H1 (cell line): ENCODE measurements at regions not wholly inside any gene's neighbourhood (a gene's known extent, or its start where the extent isn't known, plus 50 kb on each side); places are given as distances from the start of the nearest gene placed in this dataset.

Experiments used
- CTCF ChIA-PET: fragments of 300-600 bp; sonication (Branson Sonifier 250); formaldehyde crosslinking; loops from one replicate; lab custom pipeline; 2021; ENCODE audit not compliant: partially characterized antibody; lab: Charles Lee
- POLR2A ChIA-PET: fragments of 300-600 bp; sonication (Branson Sonifier 250); formaldehyde crosslinking; loops from one replicate; lab custom pipeline; 2021; ENCODE audit warnings: inconsistent platforms; ENCODE audit not compliant: partially characterized antibody; lab: Charles Lee
- DNase-seq, 2 experiments: peaks; one replicate each; pipeline versions ENCODE4 v3.0.0 to v3.0.0-alpha.2; 2010 to 2022; ENCODE audit warnings: low spot score in 2 of 2, low read depth in 1 of 2, mixed read lengths in 1 of 2
- FAIRE-seq: peaks from 2 replicates; lab custom pipeline; 2011; peaks lifted over from hg19 to GRCh38; lab: Jason Lieb, UNC
- H2AFZ ChIP-seq: 2 replicates; pipeline ENCODE4 v1.8.1; 2012; ENCODE audit warnings: low read length, inconsistent platforms
- H2AK5ac ChIP-seq: 2 replicates; pipeline ENCODE4 v1.6.1; 2013; ENCODE audit warnings: low read depth, low read length
- H2BK120ac ChIP-seq: replicated peaks from 2 replicates; pipeline ENCODE3; 2013; ENCODE audit warnings: low read depth, low read length, inconsistent platforms
- H2BK12ac ChIP-seq: 2 replicates; pipeline ENCODE4 v1.6.1; 2013; ENCODE audit warnings: low read depth, low read length
- H2BK15ac ChIP-seq: 2 replicates; pipeline ENCODE4 v1.6.1; 2013; ENCODE audit warnings: low read length
- H2BK20ac ChIP-seq: 2 replicates; pipeline ENCODE4 v1.6.1; 2013; ENCODE audit warnings: low read length
- H2BK5ac ChIP-seq: 2 replicates; pipeline ENCODE4 v1.6.1; 2013; ENCODE audit warnings: low read depth, low read length
- H3K14ac ChIP-seq: 2 replicates; pipeline ENCODE4 v1.6.1; 2013; ENCODE audit warnings: inconsistent platforms; ENCODE audit not compliant: insufficient read length
- H3K18ac ChIP-seq: 2 replicates; pipeline ENCODE4 v1.6.1; 2013; ENCODE audit warnings: low read length; ENCODE audit errors: extremely low read depth
- H3K23ac ChIP-seq: 2 replicates; pipeline ENCODE4 v1.6.1; 2013; ENCODE audit warnings: inconsistent platforms; ENCODE audit not compliant: insufficient read length
- H3K23me2 ChIP-seq: 2 replicates; pipeline ENCODE4 v1.6.1; 2013; ENCODE audit warnings: low read depth, low read length
- H3K27ac ChIP-seq: 2 replicates; pipeline ENCODE4 v1.6.1; 2011; ENCODE audit warnings: low read depth, low read length, inconsistent platforms
- H3K27me3 ChIP-seq, 4 experiments: replicated peaks in 1 of 4; 1 replicate in 1 of 4; 2 replicates in 3 of 4; pipeline versions ENCODE4 v1.6.1 to v1.8.1; 2011 to 2013; ENCODE audit warnings: low read length in 3 of 4, mild to moderate bottlenecking in 3 of 4, inconsistent platforms in 2 of 4, mixed read lengths in 2 of 4, moderate library complexity in 1 of 4; ENCODE audit not compliant: control insufficient read depth in 3 of 4, insufficient read depth in 3 of 4; ENCODE audit errors: extremely low read depth in 1 of 4
- H3K36me3 ChIP-seq, 4 experiments: 2 replicates each; pipeline versions ENCODE4 v1.6.1 to v1.8.1; 2011 to 2013; ENCODE audit warnings: mild to moderate bottlenecking in 4 of 4, low read length in 3 of 4, moderate library complexity in 2 of 4, control low read depth in 1 of 4, inconsistent platforms in 1 of 4; ENCODE audit not compliant: insufficient read depth in 4 of 4, control insufficient read depth in 2 of 4
- H3K4ac ChIP-seq: replicated peaks from 2 replicates; pipeline ENCODE3; 2013; ENCODE audit warnings: low read length, low read depth, mixed read lengths, inconsistent platforms; ENCODE audit not compliant: insufficient read length
- H3K4me1 ChIP-seq, 4 experiments: replicated peaks in 1 of 4; 1 replicate in 1 of 4; 2 replicates in 3 of 4; pipeline versions ENCODE4 v1.6.1 to v1.8.1; 2011 to 2013; ENCODE audit warnings: low read length in 3 of 4, inconsistent platforms in 2 of 4, mixed read lengths in 1 of 4; ENCODE audit not compliant: insufficient read depth in 4 of 4, control insufficient read depth in 3 of 4
- H3K4me2 ChIP-seq, 2 experiments: 2 replicates each; pipeline versions ENCODE4 v1.6.1 to v1.8.1; 2011 to 2013; ENCODE audit warnings: low read depth in 2 of 2, low read length in 2 of 2, control low read depth in 1 of 2, inconsistent platforms in 1 of 2, mild to moderate bottlenecking in 1 of 2; ENCODE audit not compliant: insufficient read depth in 1 of 2
- H3K4me3 ChIP-seq, 4 experiments: fragments of 200-600, 300-600 bp in 1 of 4; sonication (generic), shearing (Covaris generic), sonication (Bioruptor Twin) in 1 of 4; 2 replicates each; pipeline versions ENCODE4 v1.5.1 to v1.8.1; 2011 to 2016; ENCODE audit warnings: low read length in 4 of 4, low read depth in 3 of 4, control low read depth in 2 of 4, inconsistent platforms in 2 of 4, mild to moderate bottlenecking in 2 of 4, mixed read lengths in 1 of 4, moderate library complexity in 1 of 4; ENCODE audit not compliant: insufficient read depth in 2 of 4; ENCODE audit errors: extremely low read depth in 1 of 4
- H3K56ac ChIP-seq: replicated peaks from 2 replicates; pipeline ENCODE3; 2013; ENCODE audit warnings: low read depth, mild to moderate bottlenecking, mixed read lengths, low read length, inconsistent platforms; ENCODE audit not compliant: insufficient read length
- H3K79me1 ChIP-seq: 2 replicates; pipeline ENCODE4 v1.6.1; 2013; ENCODE audit warnings: low read depth, low read length, control low read depth
- H3K79me2 ChIP-seq, 2 experiments: 2 replicates each; pipeline versions ENCODE4 v1.6.1 to v1.8.1; 2012 to 2013; ENCODE audit warnings: low read length in 2 of 2, mild to moderate bottlenecking in 2 of 2, inconsistent platforms in 1 of 2; ENCODE audit not compliant: insufficient read depth in 2 of 2, control insufficient read depth in 1 of 2
- H3K9ac ChIP-seq, 4 experiments: replicated peaks in 1 of 4; 1 replicate in 1 of 4; 2 replicates in 3 of 4; pipeline versions ENCODE4 v1.6.1 to v1.8.1; 2011 to 2013; ENCODE audit warnings: low read depth in 3 of 4, low read length in 3 of 4, control low read depth in 2 of 4, mild to moderate bottlenecking in 2 of 4, moderate library complexity in 2 of 4, inconsistent platforms in 1 of 4; ENCODE audit errors: extremely low read depth in 1 of 4
- H3K9me3 ChIP-seq, 2 experiments: 2 replicates each; pipeline versions ENCODE4 v1.6.1 to v1.8.1; 2012 to 2013; ENCODE audit warnings: mild to moderate bottlenecking in 2 of 2, moderate library complexity in 2 of 2, control low read depth in 1 of 2, inconsistent platforms in 1 of 2, low read depth in 1 of 2, low read length in 1 of 2, mixed read lengths in 1 of 2; ENCODE audit not compliant: insufficient read depth in 2 of 2
- H4K20me1 ChIP-seq, 2 experiments: replicated peaks in 1 of 2; 2 replicates each; pipeline versions ENCODE3 to v1.8.1; 2011 to 2013; ENCODE audit warnings: inconsistent platforms in 2 of 2, low read length in 2 of 2, mild to moderate bottlenecking in 1 of 2; ENCODE audit not compliant: insufficient read depth in 2 of 2, control insufficient read depth in 1 of 2
- H4K5ac ChIP-seq: 2 replicates; pipeline ENCODE4 v1.6.1; 2013; ENCODE audit warnings: low read length, low read depth, mixed read lengths, inconsistent platforms; ENCODE audit not compliant: insufficient read length
- H4K8ac ChIP-seq: 2 replicates; pipeline ENCODE4 v1.8.0; 2013; ENCODE audit warnings: mild to moderate bottlenecking, moderate library complexity, low read length, inconsistent platforms; ENCODE audit not compliant: insufficient read depth; ENCODE audit errors: extremely low read depth
- H4K91ac ChIP-seq: replicated peaks from 2 replicates; pipeline ENCODE3; 2013; ENCODE audit warnings: low read length, mixed read lengths, inconsistent platforms; ENCODE audit not compliant: insufficient read length
- ASH2L ChIP-seq: fragments of 200-600, 300-600 bp; sonication (generic); IDR thresholded peaks from one replicate; pipeline ENCODE4 v1.7.1; 2017; ENCODE audit warnings: low read length
- CBX5 ChIP-seq: fragments of 300-800, 300-1000 bp; sonication (generic); IDR thresholded peaks from 2 replicates; pipeline ENCODE4 v1.7.1; 2016; ENCODE audit warnings: antibody characterized with exemption, low read length, low read depth
- HDAC6 ChIP-seq: IDR thresholded peaks from one replicate; pipeline ENCODE4 v1.7.1; 2012; ENCODE audit warnings: low read depth, mild to moderate bottlenecking, inconsistent platforms, low read length, moderate library complexity
- NANOG ChIP-seq: IDR thresholded peaks from 2 replicates; pipeline ENCODE4 v1.6.1; 2011; ENCODE audit warnings: low read length, low read depth, mild to moderate bottlenecking, inconsistent platforms; ENCODE audit not compliant: insufficient read depth, poor library complexity, severe bottlenecking
- PHF8 ChIP-seq: fragments of 200-600 bp; sonication (generic); conservative IDR thresholded peaks from 2 replicates; pipeline ENCODE4 v1.7.1; 2012; ENCODE audit warnings: low read depth, mild to moderate bottlenecking, inconsistent platforms, low read length, moderate library complexity
- SAP30 ChIP-seq: fragments of 300-600 bp; sonication (generic); IDR thresholded peaks from 2 replicates; pipeline ENCODE4 v1.7.1; 2012; ENCODE audit warnings: low read length, moderate library complexity, mild to moderate bottlenecking, inconsistent platforms; ENCODE audit not compliant: insufficient read depth, insufficient replicate concordance
- SIN3A ChIP-seq, 2 experiments: IDR thresholded peaks in 1 of 2; conservative IDR thresholded peaks in 1 of 2; 2 replicates each; pipeline ENCODE4 v1.6.1; 2011 to 2012; ENCODE audit warnings: low read length in 2 of 2, improper control_type of control experiment in 1 of 2, low read depth in 1 of 2, mild to moderate bottlenecking in 1 of 2
- SP4 ChIP-seq: IDR thresholded peaks from 2 replicates; pipeline ENCODE4 v1.6.1; 2012; ENCODE audit warnings: low read length, inconsistent platforms
- SUZ12 ChIP-seq: fragments of 200-600 bp; sonication (generic); IDR thresholded peaks from 2 replicates; pipeline ENCODE4 v1.6.1; 2012; ENCODE audit warnings: mild to moderate bottlenecking, inconsistent platforms, low read length, moderate library complexity, mixed read lengths
- TAF7 ChIP-seq: optimal IDR thresholded peaks from 2 replicates; pipeline ENCODE3; 2011; ENCODE audit warnings: low read depth, mild to moderate bottlenecking, inconsistent platforms, low read length, moderate library complexity, borderline replicate concordance
- ZNF274 ChIP-seq: IDR thresholded peaks from 2 replicates; pipeline ENCODE4 v1.7.0; 2012; ENCODE audit warnings: low read length, borderline replicate concordance; ENCODE audit errors: extremely low read depth
- WGBS, 2 experiments: shearing (Covaris generic) in 1 of 2; methylation state at CpG; one replicate each; pipeline versions ENCODE4 v1.1.6 to v1.1.7; 2013 to 2015; ENCODE audit warnings: low lambda C conversion rate in 2 of 2, mixed read lengths in 2 of 2, inconsistent platforms in 1 of 2, low coverage in 1 of 2, missing lambda C conversion rate in 1 of 2; ENCODE audit not compliant: insufficient replicate concordance in 2 of 2, insufficient coverage in 1 of 2, insufficient read length in 1 of 2; ENCODE audit errors: extremely low coverage in 1 of 2, missing lambda C conversion rate in 1 of 2; 5-methylcytosine and 5-hydroxymethylcytosine counted together
- TF ChIP-seq, protein P1 (sequence below): IDR thresholded peaks from 2 replicates; pipeline ENCODE4 v1.6.1; 2011; ENCODE audit warnings: low read length, improper control_type of control experiment
- TF ChIP-seq, protein P2 (sequence below): IDR thresholded peaks from 2 replicates; pipeline ENCODE4 v1.6.1; 2012; ENCODE audit warnings: inconsistent platforms

DNA sequence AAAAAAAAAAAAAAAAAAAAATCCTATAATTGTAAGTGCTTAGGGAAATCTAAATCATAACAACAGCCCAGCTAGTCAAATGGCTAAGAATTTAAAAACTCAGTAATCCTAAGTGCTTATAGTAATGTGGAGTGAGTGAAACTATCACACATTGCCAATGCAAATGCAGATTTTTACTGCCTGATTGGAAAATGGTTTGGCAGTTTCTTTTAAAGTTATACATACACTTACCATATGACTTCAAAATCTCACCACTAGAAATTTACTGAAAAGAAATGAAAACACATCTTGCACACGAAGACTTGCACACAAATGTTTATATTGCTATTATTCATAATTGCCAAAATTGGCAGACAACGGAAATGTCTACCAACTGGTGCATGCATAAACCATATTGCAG lies 51.3 kb upstream of the STXBP6 start:
- no peak overlapping the region for H3K56ac ChIP-seq
- FAIRE-seq (no peak), DNase-seq (no peak)
- CTCF ChIA-PET: interaction anchor here (1.3 kb wide), 1 partner anchor 32 kb away, joined by 4 read pairs; no protein-coding TSS in a partner anchor
- no peak overlapping the region for H3K4me3 ChIP-seq
- H3K79me2 ChIP-seq: no peaks in the 10 kb centered on the region
- no peak overlapping the region for H2BK20ac ChIP-seq
- no peak overlapping the region for H2BK5ac ChIP-seq
- 47% methylated on average over 2 of the region's 2 CpGs; no CpG with 5 or more reads in 1 of the 2 experiments for WGBS, 2 experiments
- no peak overlapping the region for H2BK15ac ChIP-seq
- H3K4me2 ChIP-seq: no peak overlapping the region
- no peak overlapping the region for H3K18ac ChIP-seq
- TF ChIP-seq, protein P1, sequence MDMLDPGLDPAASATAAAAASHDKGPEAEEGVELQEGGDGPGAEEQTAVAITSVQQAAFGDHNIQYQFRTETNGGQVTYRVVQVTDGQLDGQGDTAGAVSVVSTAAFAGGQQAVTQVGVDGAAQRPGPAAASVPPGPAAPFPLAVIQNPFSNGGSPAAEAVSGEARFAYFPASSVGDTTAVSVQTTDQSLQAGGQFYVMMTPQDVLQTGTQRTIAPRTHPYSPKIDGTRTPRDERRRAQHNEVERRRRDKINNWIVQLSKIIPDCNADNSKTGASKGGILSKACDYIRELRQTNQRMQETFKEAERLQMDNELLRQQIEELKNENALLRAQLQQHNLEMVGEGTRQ: no peak
- TF ChIP-seq ASH2L (no peak), SIN3A (conservative IDR thresholded peaks at IDR 0.05 in 1 of 2, IDR thresholded peaks at IDR 0.05 in 1 of 2; ENCODE audit: low read depth in 1 of 2, low read length in 2 of 2) (no peak), ZNF274 (no peak), SUZ12 (no peak), CBX5 (no peak), TAF7 (no peak), NANOG (no peak), PHF8 (no peak), SP4 (no peak), SAP30 (no peak), HDAC6 (no peak)
- TF ChIP-seq, protein P2, sequence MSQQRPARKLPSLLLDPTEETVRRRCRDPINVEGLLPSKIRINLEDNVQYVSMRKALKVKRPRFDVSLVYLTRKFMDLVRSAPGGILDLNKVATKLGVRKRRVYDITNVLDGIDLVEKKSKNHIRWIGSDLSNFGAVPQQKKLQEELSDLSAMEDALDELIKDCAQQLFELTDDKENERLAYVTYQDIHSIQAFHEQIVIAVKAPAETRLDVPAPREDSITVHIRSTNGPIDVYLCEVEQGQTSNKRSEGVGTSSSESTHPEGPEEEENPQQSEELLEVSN: no peak
- no peaks in the 10 kb centered on the region for H3K23me2 ChIP-seq
- no peak overlapping the region for H2AFZ ChIP-seq
- no peak overlapping the region for H4K8ac ChIP-seq
- H3K9me3 ChIP-seq: no peaks in the 10 kb centered on the region
- no peak overlapping the region for H3K9ac ChIP-seq
- no peak overlapping the region for H3K27ac ChIP-seq
- no peak overlapping the region for H2AK5ac ChIP-seq
- H3K79me1 ChIP-seq: no peaks in the 10 kb centered on the region
- no peak overlapping the region for H2BK120ac ChIP-seq
- no peak overlapping the region for H4K91ac ChIP-seq
- H3K27me3 ChIP-seq: no peaks in the 10 kb centered on the region
- H4K20me1 ChIP-seq: no peaks in the 10 kb centered on the region
- no peak overlapping the region for H3K4ac ChIP-seq
- H2BK12ac ChIP-seq: no peak overlapping the region
- H3K4me1 ChIP-seq: no peaks in the 10 kb centered on the region
- POLR2A ChIA-PET: no interaction called here
- H4K5ac ChIP-seq: no peak overlapping the region
- no peak overlapping the region for H3K23ac ChIP-seq
- no peak overlapping the region for H3K14ac ChIP-seq
- no peaks in the 10 kb centered on the region for H3K36me3 ChIP-seq
